ENCODE measurements at regions not wholly inside any gene's neighbourhood (a gene's known extent, or its start where the extent isn't known, plus 50 kb on each side); places are given as distances from the start of the nearest gene placed in this dataset.

DNA sequence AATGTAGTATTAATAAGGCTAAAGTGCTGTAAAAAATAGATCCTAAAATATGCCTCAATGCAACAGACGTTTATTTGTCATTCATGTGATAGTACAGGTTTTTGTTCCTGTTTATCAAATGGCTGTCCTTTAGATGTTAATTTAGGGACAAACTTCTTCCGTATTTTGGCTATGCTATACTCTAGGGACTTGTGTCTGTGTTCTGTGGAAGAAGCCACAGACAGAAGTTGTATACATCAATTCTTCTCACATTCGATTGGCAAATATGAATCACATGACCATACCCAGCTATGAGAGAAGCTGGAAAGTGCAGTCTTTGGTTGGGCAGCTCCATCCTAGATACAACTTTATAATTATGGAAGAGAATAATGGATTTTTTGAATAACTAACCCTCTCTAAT is 232.7 kb upstream of the SNX7 start:
- TF ChIP-seq, protein P1, sequence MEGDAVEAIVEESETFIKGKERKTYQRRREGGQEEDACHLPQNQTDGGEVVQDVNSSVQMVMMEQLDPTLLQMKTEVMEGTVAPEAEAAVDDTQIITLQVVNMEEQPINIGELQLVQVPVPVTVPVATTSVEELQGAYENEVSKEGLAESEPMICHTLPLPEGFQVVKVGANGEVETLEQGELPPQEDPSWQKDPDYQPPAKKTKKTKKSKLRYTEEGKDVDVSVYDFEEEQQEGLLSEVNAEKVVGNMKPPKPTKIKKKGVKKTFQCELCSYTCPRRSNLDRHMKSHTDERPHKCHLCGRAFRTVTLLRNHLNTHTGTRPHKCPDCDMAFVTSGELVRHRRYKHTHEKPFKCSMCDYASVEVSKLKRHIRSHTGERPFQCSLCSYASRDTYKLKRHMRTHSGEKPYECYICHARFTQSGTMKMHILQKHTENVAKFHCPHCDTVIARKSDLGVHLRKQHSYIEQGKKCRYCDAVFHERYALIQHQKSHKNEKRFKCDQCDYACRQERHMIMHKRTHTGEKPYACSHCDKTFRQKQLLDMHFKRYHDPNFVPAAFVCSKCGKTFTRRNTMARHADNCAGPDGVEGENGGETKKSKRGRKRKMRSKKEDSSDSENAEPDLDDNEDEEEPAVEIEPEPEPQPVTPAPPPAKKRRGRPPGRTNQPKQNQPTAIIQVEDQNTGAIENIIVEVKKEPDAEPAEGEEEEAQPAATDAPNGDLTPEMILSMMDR (IDR thresholded peaks at IDR 0.05; ENCODE audit: low read depth, low read length), result no peak
- no peak for DNase-seq (ENCODE audit: extremely low read depth, low read depth)

DNA sequence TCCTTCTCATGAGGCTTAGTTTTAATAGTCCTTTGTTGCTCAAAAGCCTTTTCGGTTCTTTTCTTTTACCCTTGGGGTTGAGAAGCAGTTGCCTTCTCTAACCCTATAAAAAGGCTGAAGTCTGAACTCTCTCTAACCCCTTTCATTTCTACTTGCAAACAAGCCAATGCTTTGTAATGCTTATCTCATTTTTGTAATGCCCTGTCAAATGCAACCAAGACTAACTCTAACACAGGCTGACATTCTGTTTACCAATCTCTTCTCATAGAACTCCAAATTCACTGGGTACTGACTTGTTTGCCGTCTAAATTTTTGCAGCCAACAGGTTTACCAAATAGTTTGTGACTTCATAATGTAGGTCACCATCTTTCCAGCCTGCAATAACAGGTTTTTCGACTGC is 233.9 kb upstream of the SNX7 start:
- no peak for DNase-seq (ENCODE audit: extremely low read depth, low read depth)
- TF ChIP-seq, protein P1 (IDR thresholded peaks at IDR 0.05; ENCODE audit: low read depth, low read length), result no peak

DNA sequence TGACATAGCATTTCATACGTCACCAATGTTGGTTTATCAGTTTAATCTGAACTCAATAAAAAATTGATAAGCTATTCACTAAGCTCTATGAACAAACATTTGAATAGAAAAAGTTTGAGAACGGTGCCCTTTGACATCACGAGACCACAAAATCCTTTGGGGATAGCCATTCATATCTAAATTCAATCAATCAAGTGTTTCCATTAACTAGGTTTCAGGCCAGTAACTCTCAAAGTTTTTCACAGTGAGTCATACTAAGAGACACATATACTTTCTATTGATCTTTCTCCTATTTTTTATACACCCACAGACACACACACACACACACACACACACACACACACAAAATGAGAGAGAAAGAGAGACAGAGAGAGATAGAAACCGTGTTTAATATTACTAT is 235.4 kb upstream of the SNX7 start:
- DNase-seq (ENCODE audit: extremely low read depth, low read depth), result no peak

DNA sequence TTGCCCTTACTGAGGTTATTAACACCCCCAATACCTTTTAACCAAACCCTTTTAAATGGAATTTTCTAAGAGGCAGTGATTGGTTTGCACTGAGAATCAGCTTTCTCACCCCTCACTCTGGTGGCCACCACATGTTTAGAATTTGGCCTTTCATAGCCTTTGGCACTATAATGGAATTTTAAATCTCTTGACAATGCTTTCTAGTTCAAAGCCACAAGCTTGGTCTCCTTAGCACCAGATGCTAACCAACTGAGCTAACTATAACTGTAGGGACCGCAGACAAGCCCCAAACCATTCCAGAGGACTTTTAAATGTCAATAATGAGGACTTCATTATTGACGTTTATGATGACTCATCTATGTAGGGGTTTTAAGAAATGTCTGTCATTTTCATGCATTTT is 238.7 kb upstream of the SNX7 start:
- no peak for DNase-seq (ENCODE audit: extremely low read depth, low read depth)
- TF ChIP-seq, protein P1 (IDR thresholded peaks at IDR 0.05; ENCODE audit: low read depth, low read length), result no peak

More for the DNA sequence above, 235.4 kb upstream of the SNX7 start:
- TF ChIP-seq, protein P1 (IDR thresholded peaks at IDR 0.05; ENCODE audit: low read depth, low read length), result no peak

DNA sequence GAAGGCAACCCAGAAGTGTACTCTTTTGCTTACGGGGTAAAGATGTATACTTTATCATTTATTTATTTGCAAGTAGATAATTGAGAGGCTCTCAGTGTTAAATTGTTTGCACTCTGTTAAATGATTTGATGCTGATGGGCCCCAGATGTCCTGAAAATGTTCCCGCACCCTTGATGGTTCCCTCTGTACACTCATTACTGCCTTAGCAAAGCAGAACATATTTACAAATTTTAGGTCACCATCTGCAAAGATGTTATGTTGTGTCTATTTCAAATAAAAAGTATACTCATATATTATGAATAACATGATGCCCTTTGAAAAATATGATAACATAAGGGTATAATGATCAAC is 240.5 kb upstream of the SNX7 start:
- TF ChIP-seq, protein P1 (IDR thresholded peaks at IDR 0.05; ENCODE audit: low read depth, low read length), result no peak
- no peak for DNase-seq (ENCODE audit: extremely low read depth, low read depth)

DNA sequence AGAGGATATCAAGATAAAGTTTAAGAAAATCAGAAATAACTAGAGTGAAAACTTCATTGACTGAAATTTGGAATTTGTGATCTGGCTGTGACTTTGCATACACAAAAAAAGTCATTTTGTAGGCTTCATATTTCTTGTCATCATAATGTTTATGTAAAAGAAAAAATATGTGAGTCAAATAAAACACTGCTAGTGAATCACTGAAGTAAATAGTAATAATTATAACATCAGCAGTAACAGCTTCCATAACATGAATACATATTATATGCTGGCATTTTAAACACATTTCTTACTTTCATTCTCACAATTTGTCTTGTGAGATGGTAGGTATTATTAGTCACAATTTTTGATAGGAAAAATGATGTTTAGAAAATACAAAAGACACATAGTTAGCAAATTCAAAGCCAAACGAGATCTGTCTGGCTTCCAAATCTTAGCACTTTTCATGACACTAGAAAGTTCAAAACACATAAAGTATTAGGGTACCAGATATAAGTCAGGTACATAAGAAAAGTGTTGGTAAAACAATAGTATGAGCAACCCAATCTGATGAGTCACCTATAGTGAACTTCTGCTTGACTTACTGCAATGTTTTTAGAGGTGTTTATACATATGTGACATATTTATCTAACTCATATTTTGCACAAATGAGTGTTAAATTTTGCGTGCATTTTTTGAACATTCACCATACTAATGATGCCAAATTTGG is 241.0 kb upstream of the SNX7 start:
- TF ChIP-seq, protein P1 (IDR thresholded peaks at IDR 0.05; ENCODE audit: low read depth, low read length), result no peak
- no peak for DNase-seq (ENCODE audit: extremely low read depth, low read depth)

DNA sequence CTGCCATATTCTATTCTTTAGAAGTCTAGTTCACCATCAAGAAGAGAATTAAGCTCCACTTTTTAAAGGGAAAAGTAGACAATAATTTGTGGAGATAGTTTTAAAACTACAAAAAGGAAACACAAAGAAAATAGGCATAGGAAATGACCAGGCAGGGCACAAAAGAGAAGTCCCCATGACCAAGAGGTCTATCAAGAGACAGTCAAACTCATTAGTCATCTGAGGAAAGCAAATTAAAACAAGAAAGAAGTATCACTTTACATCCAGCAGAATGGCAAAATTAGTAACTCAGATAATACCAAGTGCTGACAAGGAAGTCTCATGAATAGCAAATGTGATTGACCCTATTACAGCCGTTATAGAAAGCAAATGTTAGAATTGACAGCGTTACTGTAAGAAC is 243.7 kb upstream of the SNX7 start:
- no peak for DNase-seq (ENCODE audit: extremely low read depth, low read depth)
- TF ChIP-seq, protein P1 (IDR thresholded peaks at IDR 0.05; ENCODE audit: low read depth, low read length), result no peak
